ACC112 (cell line): ENCODE measurements at regions not wholly inside any gene's neighbourhood (a gene's known extent, or its start where the extent isn't known, plus 50 kb on each side); places are given as distances from the start of the nearest gene placed in this dataset.

ENCODE experiments used
- H2AFZ ChIP-seq: fragments of 200-600 bp; sonication (generic); one replicate; pipeline ENCODE4 v1.6.0; 2017; ENCODE audit warnings: antibody characterized with exemption, low read length; ENCODE audit not compliant: unreplicated experiment
- H3K27ac ChIP-seq: fragments of 200-600 bp; sonication (generic); 2 replicates; pipeline ENCODE4 v1.5.1; 2014; ENCODE audit warnings: low read depth, mild to moderate bottlenecking, antibody characterized with exemption, low read length, moderate library complexity
- H3K27me3 ChIP-seq: fragments of 200-600 bp; sonication (generic); 2 replicates; pipeline ENCODE4 v1.6.1; 2014; ENCODE audit warnings: mild to moderate bottlenecking, antibody characterized with exemption, low read length, moderate library complexity, mixed read lengths; ENCODE audit not compliant: insufficient read depth
- H3K36me3 ChIP-seq: fragments of 200-600 bp; sonication (generic); 2 replicates; pipeline ENCODE4 v1.6.1; 2016; ENCODE audit warnings: mild to moderate bottlenecking, antibody characterized with exemption, low read length, moderate library complexity, mixed read lengths; ENCODE audit not compliant: insufficient read depth
- H3K4me1 ChIP-seq: fragments of 200-600 bp; sonication (generic); one replicate; pipeline ENCODE4 v1.6.1; 2016; ENCODE audit warnings: low read length, mixed read lengths; ENCODE audit not compliant: insufficient read depth, unreplicated experiment, control insufficient read depth
- H3K4me3 ChIP-seq: fragments of 200-600 bp; sonication (generic); 2 replicates; pipeline ENCODE4 v1.5.1; 2014; ENCODE audit warnings: mild to moderate bottlenecking, low read depth, low read length
- H3K79me2 ChIP-seq: fragments of 200-600 bp; sonication (generic); one replicate; pipeline ENCODE4 v1.6.0; 2016; ENCODE audit warnings: low read length; ENCODE audit not compliant: control insufficient read depth, unreplicated experiment, insufficient read depth

- Histone ChIP-seq H3K27me3 (no peaks in the 10 kb centered on the region), H3K4me1 (no peaks in the 10 kb centered on the region), H3K4me3 (no peak overlapping the region), H3K36me3 (no peaks in the 10 kb centered on the region), H2AFZ (no peak overlapping the region), H3K79me2 (no peaks in the 10 kb centered on the region), H3K27ac (no peak overlapping the region)
Measured at GRCh38 chr5:155750101-155750500, 576.9 kb upstream of the SGCD start.

GRCh38 chr5:155750571-155750970 is 576.4 kb upstream of the SGCD start:
- Histone ChIP-seq H3K36me3 (no peaks in the 10 kb centered on the region), H3K4me1 (no peaks in the 10 kb centered on the region), H3K4me3 (no peak overlapping the region), H3K79me2 (no peaks in the 10 kb centered on the region), H2AFZ (no peak overlapping the region), H3K27ac (no peak overlapping the region), H3K27me3 (no peaks in the 10 kb centered on the region)

GRCh38 chr5:155753943-155754581 is 572.9 kb upstream of the SGCD start:
- no peaks in the 10 kb centered on the region for H3K4me1 ChIP-seq

GRCh38 chr5:155759252-155759651 is 567.7 kb upstream of the SGCD start:
- Histone ChIP-seq H3K4me3 (no peak overlapping the region), H3K4me1 (no peaks in the 10 kb centered on the region), H2AFZ (no peak overlapping the region), H3K27ac (no peak overlapping the region), H3K27me3 (no peaks in the 10 kb centered on the region), H3K79me2 (no peaks in the 10 kb centered on the region), H3K36me3 (no peaks in the 10 kb centered on the region)

More at GRCh38 chr5:155753943-155754581, 572.9 kb upstream of the SGCD start:
- H3K27me3 ChIP-seq, result no peaks in the 10 kb centered on the region
- H3K27ac ChIP-seq, result no peak overlapping the region
- no peak overlapping the region for H3K4me3 ChIP-seq
- no peaks in the 10 kb centered on the region for H3K36me3 ChIP-seq
- no peaks in the 10 kb centered on the region for H3K79me2 ChIP-seq
- H2AFZ ChIP-seq, result no peak overlapping the region

GRCh38 chr5:155759984-155760383 is 567.0 kb upstream of the SGCD start:
- Histone ChIP-seq H2AFZ (no peak overlapping the region), H3K4me3 (no peak overlapping the region), H3K4me1 (no peaks in the 10 kb centered on the region), H3K27me3 (no peaks in the 10 kb centered on the region), H3K27ac (no peak overlapping the region), H3K36me3 (no peaks in the 10 kb centered on the region), H3K79me2 (no peaks in the 10 kb centered on the region)

- H3K27ac ChIP-seq, result no peak overlapping the region
- H3K79me2 ChIP-seq, result no peaks in the 10 kb centered on the region
- H3K4me3 ChIP-seq, result no peak overlapping the region
- no peaks in the 10 kb centered on the region for H3K4me1 ChIP-seq
- H2AFZ ChIP-seq, result no peak overlapping the region
- H3K27me3 ChIP-seq, result no peaks in the 10 kb centered on the region
- no peaks in the 10 kb centered on the region for H3K36me3 ChIP-seq
Measured at GRCh38 chr5:155761502-155761901, 565.5 kb upstream of the SGCD start.

- H3K4me1 ChIP-seq, result no peaks in the 10 kb centered on the region
- H3K36me3 ChIP-seq, result no peaks in the 10 kb centered on the region
- no peak overlapping the region for H3K27ac ChIP-seq
- H3K27me3 ChIP-seq, result no peaks in the 10 kb centered on the region
- H3K79me2 ChIP-seq, result no peaks in the 10 kb centered on the region
- no peak overlapping the region for H2AFZ ChIP-seq
- H3K4me3 ChIP-seq, result no peak overlapping the region
Measured at GRCh38 chr5:155765715-155766114, 561.2 kb upstream of the SGCD start.

- H3K27ac ChIP-seq, result no peak overlapping the region
- H3K4me1 ChIP-seq, result no peaks in the 10 kb centered on the region
- H3K27me3 ChIP-seq, result no peaks in the 10 kb centered on the region
- no peaks in the 10 kb centered on the region for H3K79me2 ChIP-seq
- H3K36me3 ChIP-seq, result no peaks in the 10 kb centered on the region
- no peak overlapping the region for H2AFZ ChIP-seq
- no peak overlapping the region for H3K4me3 ChIP-seq
Measured at GRCh38 chr5:155767470-155767869, 559.5 kb upstream of the SGCD start.

GRCh38 chr5:155768332-155768731 is 558.6 kb upstream of the SGCD start:
- Histone ChIP-seq H2AFZ (no peak overlapping the region), H3K27ac (no peak overlapping the region), H3K79me2 (no peaks in the 10 kb centered on the region), H3K27me3 (no peaks in the 10 kb centered on the region), H3K4me3 (no peak overlapping the region), H3K36me3 (no peaks in the 10 kb centered on the region), H3K4me1 (no peaks in the 10 kb centered on the region)

- H3K27me3 ChIP-seq, result no peaks in the 10 kb centered on the region
- no peaks in the 10 kb centered on the region for H3K4me1 ChIP-seq
- H2AFZ ChIP-seq, result no peak overlapping the region
- H3K27ac ChIP-seq, result no peak overlapping the region
- no peaks in the 10 kb centered on the region for H3K36me3 ChIP-seq
- no peaks in the 10 kb centered on the region for H3K79me2 ChIP-seq
- H3K4me3 ChIP-seq, result no peak overlapping the region
Measured at GRCh38 chr5:155772009-155772662, 554.8 kb upstream of the SGCD start.

- no peak overlapping the region for H3K27ac ChIP-seq
- no peak overlapping the region for H3K4me3 ChIP-seq
- H3K27me3 ChIP-seq, result no peaks in the 10 kb centered on the region
- no peaks in the 10 kb centered on the region for H3K79me2 ChIP-seq
- H3K4me1 ChIP-seq, result no peaks in the 10 kb centered on the region
- H3K36me3 ChIP-seq, result no peaks in the 10 kb centered on the region
- no peak overlapping the region for H2AFZ ChIP-seq
Measured at GRCh38 chr5:155773680-155774079, 553.3 kb upstream of the SGCD start.
